ENCODE measurements at regions not wholly inside any gene's neighbourhood (a gene's known extent, or its start where the extent isn't known, plus 50 kb on each side); places are given as distances from the start of the nearest gene placed in this dataset.
A peak's percentile ranks its signal among the peaks of the same experiment; 100 is the strongest.
"Not testable (repeated sequence)": the region's sequence is repeated elsewhere in the genome, so short reads cannot be mapped to it uniquely, and the experiment has no call there.

DNA sequence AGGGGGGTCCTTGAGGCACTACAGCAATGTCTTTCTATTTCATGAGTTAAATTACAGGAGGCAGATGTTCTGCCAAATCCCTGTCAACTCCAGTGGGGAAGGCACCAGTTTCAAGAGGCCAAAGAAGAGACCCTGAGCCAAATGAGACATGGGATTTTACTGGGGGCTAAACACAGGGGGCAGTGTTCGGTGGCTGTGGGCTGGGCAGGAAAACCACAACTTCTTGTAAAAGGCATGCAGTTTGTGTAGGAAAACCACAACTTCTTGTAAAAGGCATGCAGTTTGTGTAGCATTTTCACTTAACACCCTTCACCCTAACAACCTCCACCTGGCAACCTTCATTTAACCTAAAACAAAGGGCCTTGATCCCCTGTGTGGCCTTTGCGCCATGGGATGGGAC lies 61.0 kb downstream of the POLR2M start:
- DNase-seq (ENCODE audit: low read depth): no peak

DNA sequence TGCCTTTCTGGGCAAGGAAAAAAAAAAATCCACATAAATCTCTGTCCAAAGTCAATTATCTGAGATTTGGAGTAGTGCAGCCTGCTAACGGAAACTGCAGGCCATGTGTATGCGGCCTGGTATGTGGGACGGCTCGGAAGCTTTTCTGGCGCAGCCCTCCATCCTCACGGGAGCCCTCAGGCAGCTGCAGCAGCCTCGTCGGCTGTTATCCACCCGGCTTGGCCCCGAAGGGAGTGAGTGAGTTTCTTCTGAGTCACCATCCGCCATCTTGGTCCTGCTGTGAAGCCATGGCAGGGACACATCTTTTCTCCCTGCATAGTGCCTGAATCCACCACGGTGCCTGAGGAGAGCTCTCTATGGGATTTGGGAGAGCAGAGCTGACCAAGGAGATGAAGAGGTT lies 62.8 kb downstream of the POLR2M start:
- peak; percentile 61 for DNase-seq (ENCODE audit: low read depth)

DNA sequence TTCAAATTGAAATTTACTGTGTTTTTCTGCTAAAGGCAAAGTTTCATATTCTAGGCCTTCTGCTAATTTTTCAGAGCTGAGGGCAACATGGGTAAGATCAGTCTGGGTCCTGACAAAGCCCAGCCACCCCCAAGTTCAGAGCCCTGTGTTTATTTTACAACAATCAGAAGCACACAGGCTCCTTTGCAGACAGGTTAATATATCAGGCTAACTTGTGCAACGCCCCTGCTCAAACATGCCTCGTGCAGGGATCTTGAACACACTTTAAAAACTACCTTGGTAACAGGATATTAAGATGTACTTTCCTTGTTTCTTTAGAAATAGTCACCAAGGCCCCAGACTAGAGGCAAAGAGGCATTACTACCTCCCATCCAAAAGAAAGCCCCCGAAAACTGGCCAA lies 64.0 kb downstream of the POLR2M start:
- DNase-seq (ENCODE audit: low read depth): no peak

DNA sequence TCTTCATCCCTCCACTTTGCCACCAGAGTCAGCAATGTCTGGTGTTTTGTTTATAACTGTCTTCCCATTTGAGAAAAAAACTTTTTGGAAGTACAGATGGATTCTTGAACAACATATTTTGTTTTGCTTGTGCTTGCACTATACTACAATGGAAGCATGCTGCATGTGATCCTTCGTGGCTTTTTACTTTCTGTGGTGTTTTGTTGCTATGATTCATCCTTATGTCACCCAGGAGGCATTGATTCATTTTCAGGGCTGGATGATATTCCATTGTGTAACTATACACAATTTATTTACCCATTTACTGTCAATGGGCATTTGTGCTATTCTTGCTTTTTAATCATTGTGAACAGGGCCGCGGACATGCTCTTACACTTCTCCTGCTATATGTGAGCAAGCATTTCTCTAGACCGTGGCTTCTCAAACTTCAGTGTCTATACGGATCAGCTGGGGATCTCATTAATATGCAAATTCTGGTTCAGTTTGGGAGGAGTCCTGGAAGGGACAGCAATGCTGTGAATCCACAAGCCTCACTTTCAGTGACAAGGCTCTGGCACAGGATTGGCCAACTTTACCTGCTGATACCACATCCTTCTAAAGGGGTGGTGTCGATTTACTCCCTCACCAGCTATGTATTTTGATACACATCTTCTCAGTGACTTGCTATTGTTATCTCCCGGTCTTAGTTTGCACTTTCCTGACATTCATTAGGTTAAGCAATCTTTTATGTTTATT lies 65.9 kb downstream of the POLR2M start:
- DNase-seq (ENCODE audit: low read depth): no peak

DNA sequence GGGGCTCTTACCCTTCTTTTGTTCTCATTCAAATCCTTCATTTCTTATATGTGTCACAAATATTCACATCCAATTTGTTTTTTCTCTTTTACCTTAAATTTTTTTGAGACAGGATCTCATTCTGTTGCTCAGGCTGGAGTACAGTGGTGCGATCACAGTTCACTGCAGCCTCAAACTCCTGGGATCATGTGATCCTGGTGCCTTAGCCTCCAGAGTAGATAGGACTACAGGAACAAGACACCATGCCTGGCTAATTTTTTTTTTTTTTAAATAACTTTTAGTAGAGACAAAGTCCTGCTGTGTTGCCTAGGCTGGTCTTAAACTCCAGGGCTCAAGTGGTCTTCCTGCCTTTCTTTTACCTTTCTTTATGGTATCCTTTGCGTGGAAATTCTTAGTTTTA lies 66.5 kb downstream of the POLR2M start:
- no peak for DNase-seq (ENCODE audit: low read depth)

DNA sequence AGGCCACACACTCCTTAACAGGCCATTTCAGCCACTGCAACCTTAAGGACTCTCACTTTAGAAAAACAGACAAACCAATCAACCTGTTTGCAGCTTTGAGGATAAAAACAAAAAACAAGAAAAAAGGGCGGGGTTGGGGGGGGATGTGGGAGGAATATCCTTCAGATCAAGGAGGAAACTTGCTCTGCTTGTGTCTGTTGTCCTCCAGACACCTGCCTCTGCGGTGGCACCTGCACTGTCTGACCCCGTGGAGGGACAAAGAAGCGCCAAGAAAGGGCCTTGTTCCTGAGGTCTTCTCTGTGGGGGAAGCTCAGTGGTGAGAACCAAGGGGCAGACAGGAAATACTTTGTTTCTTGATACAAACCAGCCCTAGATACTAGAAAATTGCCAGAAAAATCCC lies 70.5 kb downstream of the POLR2M start:
- DNase-seq (ENCODE audit: low read depth): no peak

DNA sequence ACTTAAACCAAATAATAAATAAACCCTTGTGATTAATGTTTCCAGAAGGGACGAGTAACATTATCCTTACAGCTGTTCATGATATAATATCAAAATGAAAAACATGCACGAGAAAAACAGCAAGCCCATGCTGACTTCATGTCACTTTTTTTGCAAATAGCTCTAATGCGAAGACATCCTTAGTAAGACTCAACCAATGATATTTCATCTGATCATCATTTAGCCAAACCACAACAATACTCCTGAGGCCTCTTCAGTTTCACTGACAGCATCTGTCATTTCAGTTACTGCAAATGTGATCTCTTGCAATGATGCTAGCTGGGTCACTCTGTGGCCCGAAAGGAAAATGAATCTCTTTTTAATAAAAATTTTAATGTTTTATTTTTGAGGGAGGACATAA lies 74.0 kb downstream of the POLR2M start:
- DNase-seq (ENCODE audit: low read depth): peak; percentile 29

DNA sequence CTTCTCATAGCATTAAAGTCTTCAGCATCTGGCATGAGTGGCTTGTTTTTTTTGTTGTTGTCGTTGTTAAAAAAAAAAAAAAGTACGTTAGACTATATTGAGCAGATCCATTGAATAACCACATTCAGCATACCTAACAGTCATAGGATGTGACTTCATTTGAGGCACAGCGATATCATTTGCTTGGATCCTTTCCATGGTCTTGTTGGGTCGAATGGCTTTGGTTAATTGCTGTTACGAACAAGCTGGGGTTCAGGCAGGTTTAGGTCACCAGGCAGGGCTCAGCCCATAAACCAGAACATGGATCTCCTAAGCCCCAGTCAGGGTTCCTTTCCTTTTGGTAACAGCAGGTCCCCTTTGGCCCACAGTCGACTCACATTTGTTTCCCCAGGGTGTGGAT lies 76.2 kb downstream of the POLR2M start:
- DNase-seq (ENCODE audit: low read depth): no peak

DNA sequence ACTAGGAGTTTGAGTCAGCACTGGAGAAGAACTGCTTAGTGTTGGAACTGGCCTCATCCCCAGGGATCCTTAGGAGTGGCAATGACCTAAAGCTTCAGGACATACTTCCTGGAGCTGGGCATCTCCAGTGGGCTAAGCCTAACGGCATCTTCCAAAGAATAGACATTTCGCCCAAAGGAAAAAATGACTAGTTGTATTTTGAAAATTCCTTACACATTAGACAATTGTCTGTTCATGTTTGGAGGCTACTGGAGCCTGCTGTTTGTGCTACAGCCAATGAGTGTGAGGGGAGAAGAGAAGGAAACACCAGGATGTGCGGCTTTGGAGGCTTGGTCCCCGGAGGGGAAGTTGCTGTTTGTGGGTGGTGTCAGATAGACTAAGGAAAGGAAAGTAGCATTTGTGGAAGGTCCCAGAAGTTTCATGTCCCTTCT lies 77.6 kb downstream of the POLR2M start:
- DNase-seq (ENCODE audit: low read depth): peak; percentile 53

DNA sequence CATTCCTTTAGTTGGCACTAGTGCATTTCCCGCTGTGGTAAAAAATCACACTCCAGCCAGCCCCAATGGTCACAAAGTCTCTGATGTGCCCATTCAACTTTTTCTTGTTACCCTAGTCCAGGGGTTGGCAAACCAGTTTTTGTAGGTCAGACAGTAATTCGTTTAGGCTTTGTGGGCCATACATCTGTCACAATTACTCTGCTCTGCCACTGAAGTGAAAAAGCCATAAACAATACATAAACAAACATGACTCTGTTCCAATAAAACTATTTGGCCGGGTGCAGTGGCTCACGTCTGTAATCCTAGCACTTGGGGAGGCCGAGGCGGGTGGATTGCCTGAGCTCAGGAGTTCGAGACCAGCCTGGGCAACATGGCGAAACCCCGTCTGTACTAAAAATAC lies 78.5 kb downstream of the POLR2M start:
- DNase-seq (ENCODE audit: low read depth): no peak

DNA sequence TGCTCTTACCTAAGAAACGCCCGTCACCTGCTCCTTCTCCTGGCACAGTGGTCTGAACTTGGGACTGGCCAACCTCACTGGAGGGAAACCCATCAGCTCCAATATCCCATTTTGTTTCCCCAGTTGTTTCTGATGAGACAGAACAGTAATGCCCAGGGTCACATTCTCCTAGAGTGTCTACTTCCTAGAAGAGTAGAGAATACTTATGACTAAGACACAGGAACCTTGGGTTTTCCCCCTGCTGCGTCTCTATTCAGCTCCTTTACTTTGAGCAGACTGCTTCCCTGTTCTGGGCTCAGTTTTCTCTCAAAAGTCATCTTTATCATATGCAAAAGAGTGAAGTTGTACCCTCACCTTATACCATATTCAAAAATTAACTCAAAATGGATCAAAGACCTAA lies 79.4 kb downstream of the POLR2M start:
- DNase-seq (ENCODE audit: low read depth): no peak

DNA sequence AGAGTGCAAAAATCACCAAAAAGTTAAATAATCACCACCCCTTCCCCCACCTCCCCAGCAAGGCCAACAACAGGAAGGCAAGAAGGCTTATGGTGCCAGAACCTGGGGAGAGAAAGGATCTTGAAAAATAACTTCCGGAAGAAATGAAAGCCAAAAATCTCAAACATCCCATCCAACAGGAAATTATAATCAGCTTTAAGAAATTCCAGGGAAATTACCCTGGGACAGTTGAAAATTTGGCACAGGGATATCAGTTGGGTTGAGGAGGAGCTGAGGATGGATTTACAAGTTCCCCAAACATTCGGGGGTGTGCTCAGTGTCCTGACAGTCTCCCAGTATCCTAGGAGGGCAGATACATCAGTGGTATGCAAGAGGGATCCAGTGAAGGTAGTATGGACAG lies 82.7 kb downstream of the POLR2M start:
- DNase-seq (ENCODE audit: low read depth): no peak

DNA sequence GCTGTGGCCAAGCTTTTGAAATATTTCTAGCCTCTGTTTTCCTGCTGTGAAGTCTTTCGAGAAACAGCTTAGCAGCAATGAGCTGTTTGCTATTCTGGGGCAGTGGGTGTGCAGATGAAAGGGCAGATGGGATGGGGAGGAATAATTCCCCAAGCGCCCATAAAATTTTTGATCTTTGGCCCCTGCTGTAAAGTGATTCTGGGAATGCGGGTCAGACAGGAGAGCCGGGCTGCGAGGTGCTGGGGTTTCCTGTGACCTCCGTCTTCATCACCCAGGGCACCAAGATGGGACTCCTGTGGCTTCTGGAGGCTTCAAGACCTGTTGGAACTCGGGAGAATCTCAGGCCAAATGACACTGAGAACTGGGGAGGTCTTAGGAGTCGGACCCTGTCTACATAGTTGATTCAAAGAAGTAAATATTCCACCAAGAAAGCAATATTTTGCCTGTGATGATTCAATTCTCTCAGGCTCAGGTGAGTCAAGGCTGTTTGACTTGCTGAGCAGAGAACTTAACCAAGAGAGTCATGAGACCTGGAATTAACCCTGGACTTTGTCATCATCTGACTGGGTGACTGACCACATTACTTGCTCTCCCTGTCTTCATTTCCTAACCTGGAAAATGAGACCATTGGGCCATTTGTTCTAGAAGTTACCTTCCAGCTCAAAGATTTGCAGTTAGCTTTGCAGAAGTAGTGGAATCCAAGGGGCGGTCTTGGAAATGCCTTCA lies 86.4 kb downstream of the POLR2M start:
- DNase-seq (ENCODE audit: low read depth): no peak

DNA sequence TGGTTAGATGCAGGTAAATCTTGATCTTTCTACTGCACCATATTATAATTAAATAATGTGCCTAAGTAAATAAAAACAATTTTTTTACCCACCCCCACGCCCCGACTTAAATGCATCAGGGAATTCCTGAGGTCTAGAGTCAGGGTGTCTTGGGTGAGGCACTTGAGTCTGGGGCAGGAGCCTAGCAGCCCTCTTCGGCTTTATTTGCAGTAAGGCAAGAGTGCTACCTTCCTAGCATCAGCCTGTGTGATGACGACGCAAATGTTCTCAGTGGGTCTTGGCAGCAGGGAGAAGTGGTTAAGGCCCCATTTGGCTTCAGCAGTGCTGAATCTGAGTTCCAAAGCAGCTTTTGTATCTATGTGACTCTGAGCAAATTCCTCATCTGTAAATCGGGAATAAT lies 88.7 kb downstream of the POLR2M start:
- no peak for DNase-seq (ENCODE audit: low read depth)

DNA sequence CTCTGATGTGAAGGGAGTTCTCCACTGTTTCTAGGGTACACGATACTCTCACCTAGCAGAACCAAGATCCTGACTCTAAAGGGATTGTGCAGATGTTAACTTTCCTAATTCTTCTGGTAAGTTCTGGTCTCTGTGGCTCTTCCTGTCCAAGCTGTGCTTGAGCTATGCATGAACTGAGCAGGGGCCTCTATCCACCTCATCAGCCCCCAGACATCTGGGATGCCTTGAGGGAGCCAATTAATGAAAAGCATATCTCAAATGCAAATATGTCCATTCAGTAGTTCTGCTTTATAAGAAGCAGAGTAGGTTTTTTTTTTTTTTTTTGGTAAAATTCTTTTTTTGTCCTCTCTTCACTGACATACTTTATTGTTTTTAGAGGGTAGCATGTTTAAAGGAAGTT lies 89.6 kb downstream of the POLR2M start:
- no peak for DNase-seq (ENCODE audit: low read depth)

DNA sequence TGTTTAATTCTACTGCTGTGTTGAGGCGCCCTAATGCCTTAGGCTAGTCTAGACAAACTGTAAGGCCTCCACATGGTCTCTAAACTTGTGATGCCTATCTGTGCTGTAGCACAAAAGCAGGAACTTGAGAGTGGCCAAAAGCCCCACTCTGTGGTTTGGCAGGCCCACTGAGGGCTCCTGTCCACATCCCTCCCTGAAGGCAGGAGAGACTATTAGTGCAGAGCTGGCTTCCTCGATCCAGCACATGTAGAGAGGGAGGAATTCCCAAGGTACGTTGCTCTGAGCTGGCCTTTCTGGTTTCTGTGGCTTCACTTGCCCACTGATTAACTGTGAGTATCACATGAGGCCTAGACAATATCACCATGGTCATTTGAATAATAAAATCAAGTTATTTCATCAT lies 90.6 kb downstream of the POLR2M start:
- DNase-seq (ENCODE audit: low read depth): no peak

DNA sequence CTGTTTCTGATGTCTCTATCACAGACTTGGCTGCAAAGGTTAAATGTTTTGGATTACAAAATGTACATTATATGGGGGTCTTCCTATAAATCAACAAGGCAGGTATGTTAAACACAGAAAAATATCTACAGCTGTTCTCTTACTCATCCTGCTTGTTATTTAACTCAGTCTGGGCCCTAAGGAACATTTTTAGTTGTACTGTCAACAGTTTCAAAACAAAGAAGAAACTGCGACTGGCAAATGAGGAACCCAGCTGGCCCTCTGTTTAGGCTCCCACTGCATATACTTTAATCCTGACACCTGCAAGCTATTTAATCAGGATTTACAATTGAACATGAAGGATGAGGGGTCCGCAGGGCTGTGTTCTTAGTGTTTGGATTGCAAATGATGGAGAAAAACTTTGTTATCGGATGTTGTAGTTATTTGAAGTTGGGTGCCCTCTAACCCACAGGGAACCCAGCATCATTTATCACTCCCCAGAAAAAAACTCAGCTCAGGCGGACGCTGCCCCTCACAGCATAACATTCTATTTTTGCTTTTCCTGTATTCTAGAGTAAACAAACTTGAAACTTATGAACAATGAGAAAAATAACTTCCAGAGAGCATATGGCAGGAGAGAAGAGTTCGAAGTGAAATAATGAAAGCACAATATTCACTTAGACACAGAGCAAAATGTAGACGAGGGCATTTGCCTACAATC lies 91.2 kb downstream of the POLR2M start:
- no peak for DNase-seq (ENCODE audit: low read depth)

DNA sequence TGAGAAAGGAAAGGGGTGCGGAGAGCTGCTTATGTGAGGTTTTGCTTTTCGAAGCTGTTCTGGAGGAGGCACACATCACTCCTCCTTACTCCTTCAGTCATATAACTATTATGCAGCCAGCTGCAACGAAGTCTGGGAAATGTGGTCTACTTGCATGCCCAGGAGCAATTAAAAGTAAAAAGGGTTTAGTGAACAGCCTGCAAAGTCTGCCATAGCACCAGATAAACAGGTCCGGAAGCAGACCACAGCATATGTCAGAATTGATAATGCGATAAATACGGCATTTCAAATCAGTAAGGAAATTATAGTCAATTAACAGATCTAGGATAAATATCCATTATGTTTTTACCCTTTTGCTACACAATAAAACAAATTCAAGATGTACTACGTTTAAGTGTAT lies 99.5 kb downstream of the POLR2M start:
- DNase-seq (ENCODE audit: low read depth): no peak

DNA sequence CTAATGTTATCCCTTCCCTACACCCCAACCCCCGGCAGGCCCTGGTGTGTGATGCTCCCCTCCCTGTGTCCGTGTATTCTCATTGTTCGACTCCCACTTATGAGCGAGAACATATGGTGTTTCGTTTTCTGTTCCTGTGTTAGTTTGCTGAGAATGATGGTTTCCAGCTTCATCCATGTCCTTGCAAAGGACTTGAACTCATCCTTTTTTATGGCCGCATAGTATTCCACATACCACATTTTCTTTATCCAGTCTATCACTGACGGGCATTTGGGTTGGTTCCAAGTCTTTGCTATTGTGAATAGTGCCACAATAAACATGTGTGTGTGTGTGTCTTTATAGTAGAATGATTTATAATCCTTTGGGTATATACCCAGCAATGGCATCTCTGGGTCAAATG lies 102.8 kb downstream of the POLR2M start:
- not testable (repeated sequence) for DNase-seq (ENCODE audit: low read depth)

DNA sequence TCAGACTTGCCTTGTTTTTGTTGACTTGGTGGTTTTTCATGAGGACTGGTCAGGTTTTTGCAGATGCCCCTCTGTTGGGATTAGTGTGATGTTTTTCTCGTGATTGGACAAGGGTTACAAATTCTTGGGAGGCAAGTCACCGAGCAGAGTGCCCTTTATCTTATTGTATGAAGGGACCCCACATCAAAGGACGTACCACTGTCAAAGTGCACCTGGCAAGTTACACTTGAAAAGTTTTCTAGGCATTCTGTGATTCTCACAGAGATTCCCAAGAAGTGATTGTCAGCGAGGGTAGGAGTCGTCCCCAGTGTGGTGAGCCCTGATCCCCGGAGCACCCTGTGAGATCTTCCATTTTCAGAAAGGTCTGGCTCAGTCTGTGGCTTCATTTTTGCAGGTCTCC lies 110.1 kb downstream of the POLR2M start:
- DNase-seq (ENCODE audit: low read depth): no peak

DNA sequence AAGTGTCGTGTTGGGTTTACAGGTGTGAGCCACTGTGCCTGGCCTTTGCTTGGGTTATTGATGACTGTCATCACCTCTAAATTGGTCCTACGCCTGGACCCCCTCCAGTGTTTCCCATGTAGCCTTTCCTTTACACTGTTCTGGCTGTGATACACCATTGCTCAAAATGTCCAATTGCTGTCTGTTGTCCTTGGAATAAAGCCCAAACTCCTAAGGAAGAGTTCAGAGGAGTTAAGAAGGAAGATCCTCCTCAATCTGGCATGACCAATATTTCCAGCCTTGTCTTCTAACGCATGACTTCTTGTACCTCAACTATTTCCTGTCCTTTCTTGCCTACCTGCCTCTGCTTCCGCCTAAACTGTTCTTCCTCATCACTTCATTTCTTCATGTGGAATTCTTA lies 113.1 kb downstream of the POLR2M start:
- DNase-seq (ENCODE audit: low read depth): no peak

DNA sequence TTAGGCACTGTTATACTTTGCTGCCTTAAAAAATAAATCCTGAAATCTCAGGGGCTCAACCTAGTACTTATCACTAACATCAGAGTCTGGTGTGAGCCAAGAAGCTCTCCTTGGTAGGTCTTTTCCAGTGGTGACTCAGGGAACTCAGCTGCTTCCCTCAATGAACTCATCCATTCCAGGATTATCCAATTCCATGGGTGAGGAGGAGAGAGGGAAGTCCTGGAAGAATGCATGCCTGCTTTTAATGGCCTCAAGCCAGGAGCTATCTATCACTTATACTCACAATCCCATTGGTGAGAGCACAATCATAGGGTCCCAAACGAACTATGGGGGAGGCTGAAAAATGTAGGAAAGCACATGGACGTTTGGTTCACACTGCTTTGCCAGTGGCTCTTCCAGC lies 113.6 kb downstream of the POLR2M start:
- no peak for DNase-seq (ENCODE audit: low read depth)

DNA sequence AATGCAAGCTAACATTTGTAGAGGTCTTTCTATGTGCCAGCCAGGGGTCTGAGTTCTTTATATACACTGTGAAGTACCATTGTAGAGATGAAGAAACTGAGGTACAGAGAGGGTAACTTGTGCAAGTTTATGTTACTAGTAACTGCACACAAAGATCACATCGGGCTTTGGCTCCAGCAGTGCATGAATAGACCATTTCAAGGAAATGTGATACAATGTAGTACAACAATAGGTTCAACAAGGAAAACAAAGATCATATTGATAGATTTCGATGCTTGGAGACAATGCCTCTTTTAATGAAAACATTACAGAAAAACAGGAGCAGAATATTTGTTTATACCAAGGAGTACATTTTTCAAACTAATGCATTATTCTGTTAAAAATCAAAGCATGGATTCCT lies 115.3 kb downstream of the POLR2M start:
- no peak for DNase-seq (ENCODE audit: low read depth)
